Neuronal stem cell (in vitro differentiated cells): ENCODE measurements at regions not wholly inside any gene's neighbourhood (a gene's known extent, or its start where the extent isn't known, plus 50 kb on each side); places are given as distances from the start of the nearest gene placed in this dataset.

ENCODE experiments used
- DNase-seq: peaks from one replicate; pipeline ENCODE4 v3.0.0-alpha.2; 2013; ENCODE audit warnings: low spot score
- H2AFZ ChIP-seq: one replicate; pipeline ENCODE4 v1.6.1; 2013; ENCODE audit warnings: mild to moderate bottlenecking, low read length, inconsistent platforms
- H2AK5ac ChIP-seq: 2 replicates; pipeline ENCODE4 v1.6.1; 2013; ENCODE audit warnings: low read depth, mild to moderate bottlenecking, inconsistent platforms, low read length, moderate library complexity, mixed read lengths
- H2BK120ac ChIP-seq: 2 replicates; pipeline ENCODE4 v1.6.1; 2013; ENCODE audit warnings: low read depth, mild to moderate bottlenecking, inconsistent platforms, low read length, moderate library complexity, mixed read lengths
- H2BK12ac ChIP-seq: one replicate; pipeline ENCODE4 v1.6.1; 2013; ENCODE audit warnings: low read length, inconsistent platforms
- H2BK15ac ChIP-seq: 2 replicates; pipeline ENCODE4 v1.6.1; 2013; ENCODE audit warnings: mild to moderate bottlenecking, low read length, inconsistent platforms, mixed read lengths
- H2BK5ac ChIP-seq: one replicate; pipeline ENCODE4 v1.6.1; 2013; ENCODE audit warnings: inconsistent platforms, mild to moderate bottlenecking, low read length, moderate library complexity
- H3K14ac ChIP-seq: one replicate; pipeline ENCODE4 v1.6.1; 2013; ENCODE audit warnings: low read length, inconsistent platforms
- H3K18ac ChIP-seq: 2 replicates; pipeline ENCODE4 v1.6.1; 2013; ENCODE audit warnings: low read length, inconsistent platforms
- H3K23ac ChIP-seq: 2 replicates; pipeline ENCODE4 v1.6.1; 2013; ENCODE audit warnings: low read depth, mild to moderate bottlenecking, mixed read lengths, low read length, inconsistent platforms; ENCODE audit not compliant: poor library complexity
- H3K27ac ChIP-seq: replicated peaks from 3 replicates; pipeline ENCODE4 v1.5.1; 2013; ENCODE audit warnings: low read length, inconsistent platforms
- H3K27me3 ChIP-seq, 3 experiments: 2 replicates each; pipeline ENCODE4 v1.6.1; 2013; ENCODE audit warnings: low read length in 3 of 3, mild to moderate bottlenecking in 2 of 3, inconsistent platforms in 1 of 3, low read depth in 1 of 3, mixed read lengths in 1 of 3, moderate library complexity in 1 of 3; ENCODE audit not compliant: control insufficient read depth in 3 of 3, insufficient read depth in 3 of 3
- H3K36me3 ChIP-seq, 2 donors: replicated peaks in 1 of 2; 2 replicates each; pipeline ENCODE4 v1.6.1; 2013; ENCODE audit warnings: low read length in 2 of 2; ENCODE audit not compliant: control insufficient read depth in 2 of 2, insufficient read depth in 2 of 2
- H3K4ac ChIP-seq: 2 replicates; pipeline ENCODE4 v1.6.1; 2013; ENCODE audit warnings: inconsistent platforms, mild to moderate bottlenecking, low read length, moderate library complexity
- H3K4me1 ChIP-seq, 2 donors: 1 replicate in 1 of 2; 2 replicates in 1 of 2; pipeline ENCODE4 v1.6.1; 2013; ENCODE audit warnings: low read length in 2 of 2, low read depth in 1 of 2; ENCODE audit not compliant: control insufficient read depth in 2 of 2, insufficient read depth in 1 of 2
- H3K4me2 ChIP-seq: one replicate; pipeline ENCODE4 v1.6.1; 2013; ENCODE audit warnings: mild to moderate bottlenecking, low read length, inconsistent platforms; ENCODE audit not compliant: insufficient read depth, poor library complexity, severe bottlenecking
- H3K4me3 ChIP-seq, 2 donors: 2 replicates each; pipeline ENCODE4 v1.5.1; 2013; ENCODE audit warnings: low read length in 2 of 2, mild to moderate bottlenecking in 2 of 2, inconsistent platforms in 1 of 2, moderate library complexity in 1 of 2
- H3K79me1 ChIP-seq: one replicate; pipeline ENCODE4 v1.6.1; 2013; ENCODE audit warnings: low read depth, mild to moderate bottlenecking, inconsistent platforms, low read length, moderate library complexity
- H3K9ac ChIP-seq: one replicate; pipeline ENCODE4 v1.6.1; 2013; ENCODE audit warnings: mild to moderate bottlenecking, low read depth, low read length, inconsistent platforms; ENCODE audit not compliant: poor library complexity
- H3K9me3 ChIP-seq, 2 donors: replicated peaks in 1 of 2; 2 replicates each; pipeline versions ENCODE3 to v1.6.1; 2013; ENCODE audit warnings: low read length in 2 of 2, mild to moderate bottlenecking in 2 of 2, inconsistent platforms in 1 of 2, low read depth in 1 of 2, mixed read lengths in 1 of 2, moderate library complexity in 1 of 2; ENCODE audit not compliant: control insufficient read depth in 2 of 2, insufficient read depth in 1 of 2
- H4K8ac ChIP-seq: one replicate; pipeline ENCODE4 v1.6.1; 2013; ENCODE audit warnings: low read depth, mild to moderate bottlenecking, inconsistent platforms, low read length, moderate library complexity
- H4K91ac ChIP-seq: one replicate; pipeline ENCODE4 v1.6.1; 2013; ENCODE audit warnings: low read length, low read depth, mild to moderate bottlenecking, inconsistent platforms; ENCODE audit not compliant: poor library complexity
- WGBS, 2 donors: extraction: QIAGEN DNeasy Blood & Tissue Kit; methylation state at CpG; one replicate each; pipeline ENCODE4 v1.1.7; 2013; ENCODE audit warnings: missing lambda C conversion rate in 2 of 2, mixed read lengths in 1 of 2; ENCODE audit not compliant: insufficient read length in 2 of 2, insufficient replicate concordance in 1 of 2; ENCODE audit errors: extremely low coverage in 2 of 2; 5-methylcytosine and 5-hydroxymethylcytosine counted together

DNA sequence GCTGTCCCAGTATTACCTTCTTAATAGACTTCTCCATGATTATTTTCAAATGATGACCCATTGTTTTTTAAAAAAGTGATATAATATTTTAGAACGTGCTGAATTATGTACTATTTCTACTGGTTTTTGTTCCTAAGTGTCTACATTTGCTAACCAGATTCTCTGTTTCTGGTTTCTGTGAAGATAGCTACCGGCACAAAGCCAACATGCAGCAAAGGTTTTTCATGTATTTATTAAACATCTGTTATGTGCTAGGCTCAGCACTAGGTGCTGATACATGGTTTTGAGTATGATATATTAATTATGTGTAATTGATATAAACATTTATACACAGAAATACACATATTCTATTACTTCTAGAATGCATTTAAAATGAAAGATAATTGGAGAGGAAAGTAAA lies 1035.6 kb downstream of the PCDH17 start:
- H2BK15ac ChIP-seq: no peak overlapping the region
- WGBS, 2 donors: no CpG with 5 or more reads among the region's 2 CpGs
- H2AK5ac ChIP-seq: no peak overlapping the region
- no peak overlapping the region for H3K4me2 ChIP-seq
- no peak overlapping the region for H4K91ac ChIP-seq
- H3K27me3 ChIP-seq: no peaks in the 10 kb centered on the region
- no peak overlapping the region for H2BK5ac ChIP-seq
- no peak overlapping the region for H2BK120ac ChIP-seq
- no peaks in the 10 kb centered on the region for H3K9me3 ChIP-seq
- no peaks in the 10 kb centered on the region for H3K36me3 ChIP-seq
- no peak for DNase-seq
- no peak overlapping the region for H2AFZ ChIP-seq
- no peak overlapping the region for H3K14ac ChIP-seq
- no peak overlapping the region for H3K4ac ChIP-seq
- H3K4me1 ChIP-seq: no peaks in the 10 kb centered on the region
- H3K4me3 ChIP-seq: no peak overlapping the region
- H3K23ac ChIP-seq: no peak overlapping the region
- no peak overlapping the region for H2BK12ac ChIP-seq
- H3K27ac ChIP-seq: no peak overlapping the region
- H4K8ac ChIP-seq: no peak overlapping the region
- no peaks in the 10 kb centered on the region for H3K79me1 ChIP-seq
- H3K9ac ChIP-seq: no peak overlapping the region
- no peak overlapping the region for H3K18ac ChIP-seq

DNA sequence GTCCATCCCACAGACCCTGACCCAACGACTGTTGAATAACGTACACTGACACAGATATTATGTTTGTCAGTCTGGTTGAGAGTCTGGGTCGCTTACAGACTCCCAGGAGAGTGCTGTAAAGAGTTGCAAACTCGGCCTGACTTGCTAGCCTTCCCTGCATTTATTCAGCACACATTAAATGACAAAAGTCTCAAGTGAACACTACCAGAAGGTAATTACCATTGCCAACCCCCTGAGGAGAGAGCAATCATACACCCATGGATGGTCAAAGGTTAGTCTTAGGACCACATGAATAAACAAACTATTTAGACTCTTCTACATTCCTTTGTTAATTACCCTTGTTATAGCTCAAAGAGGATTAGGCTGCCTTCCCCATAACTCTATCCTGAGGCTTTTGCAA lies 1048.6 kb downstream of the PCDH17 start:
- Histone ChIP-seq H3K4ac (no peak overlapping the region), H2BK120ac (no peak overlapping the region), H4K8ac (no peak overlapping the region), H3K27me3 (no peaks in the 10 kb centered on the region), H3K4me2 (no peak overlapping the region), H2AK5ac (no peak overlapping the region), H3K36me3 (no peaks in the 10 kb centered on the region), H3K4me3 (no peak overlapping the region), H3K27ac (no peak overlapping the region), H2BK15ac (no peak overlapping the region), H3K9ac (no peak overlapping the region), H2AFZ (no peak overlapping the region), H2BK5ac (no peak overlapping the region), H3K18ac (no peak overlapping the region), H3K23ac (no peak overlapping the region), H3K4me1 (no peaks in the 10 kb centered on the region), H3K79me1 (no peaks in the 10 kb centered on the region), H3K14ac (no peak overlapping the region), H3K9me3 (peaks cover 0 to 1% of the 10 kb centered on the region in 2 donors), H2BK12ac (no peak overlapping the region), H4K91ac (no peak overlapping the region)
- WGBS, 2 donors: no CpG with 5 or more reads among the region's 4 CpGs
- no peak for DNase-seq

DNA sequence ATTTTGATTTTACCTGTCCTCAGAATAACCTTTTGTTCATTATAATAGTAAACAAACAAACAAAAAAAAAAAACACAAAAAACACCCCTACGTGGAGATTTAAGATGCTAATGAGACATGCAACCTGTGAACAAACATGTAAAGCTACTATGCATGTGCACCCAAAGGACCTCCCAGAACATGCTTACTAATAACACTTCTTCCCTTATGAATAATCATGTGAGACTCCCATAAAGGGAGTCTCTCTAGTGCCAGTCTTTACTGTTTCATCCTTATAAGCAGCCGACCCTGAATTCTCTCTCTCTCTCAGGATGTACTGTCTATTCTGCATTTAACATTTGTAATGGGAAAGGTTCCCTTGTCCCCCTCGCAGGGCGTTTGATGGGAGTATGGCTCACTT lies 1051.1 kb downstream of the PCDH17 start:
- H3K4me1 ChIP-seq: no peaks in the 10 kb centered on the region
- no peak overlapping the region for H2BK12ac ChIP-seq
- H3K4ac ChIP-seq: no peak overlapping the region
- H3K4me3 ChIP-seq: no peak overlapping the region
- H3K23ac ChIP-seq: no peak overlapping the region
- no peak for DNase-seq
- H2BK15ac ChIP-seq: no peak overlapping the region
- no peak overlapping the region for H3K18ac ChIP-seq
- no peak overlapping the region for H4K91ac ChIP-seq
- no peak overlapping the region for H2AK5ac ChIP-seq
- H3K27ac ChIP-seq: no peak overlapping the region
- no CpG with 5 or more reads among the region's 4 CpGs for WGBS, 2 donors
- no peak overlapping the region for H3K9ac ChIP-seq
- no peak overlapping the region for H2AFZ ChIP-seq
- H3K9me3 ChIP-seq: peaks cover 0 to 1% of the 10 kb centered on the region in 2 donors
- no peak overlapping the region for H2BK120ac ChIP-seq
- no peaks in the 10 kb centered on the region for H3K27me3 ChIP-seq
- H2BK5ac ChIP-seq: no peak overlapping the region
- H3K79me1 ChIP-seq: no peaks in the 10 kb centered on the region
- no peak overlapping the region for H3K4me2 ChIP-seq
- no peaks in the 10 kb centered on the region for H3K36me3 ChIP-seq
- H4K8ac ChIP-seq: no peak overlapping the region
- H3K14ac ChIP-seq: no peak overlapping the region

DNA sequence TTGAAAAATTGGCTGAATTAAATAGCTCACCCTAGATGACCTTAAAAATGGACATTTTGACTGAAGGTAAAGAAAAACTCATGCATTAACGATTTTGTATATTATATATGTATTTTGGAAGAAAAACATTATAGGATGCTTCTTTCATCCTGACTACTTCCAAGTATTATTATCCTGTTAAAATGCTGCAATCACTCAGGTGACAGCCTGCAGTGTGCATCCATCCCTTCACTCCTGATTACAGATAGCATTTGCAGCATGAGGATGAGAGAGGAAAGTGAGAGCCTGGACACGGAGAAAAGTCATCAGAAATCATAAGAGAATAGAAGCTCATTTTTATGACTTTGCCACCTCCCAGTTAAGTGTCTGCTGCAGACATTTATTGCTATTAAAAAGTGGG lies 1055.6 kb downstream of the PCDH17 start:
- Histone ChIP-seq H2BK120ac (no peak overlapping the region), H4K91ac (no peak overlapping the region), H3K9me3 (no peaks in the 10 kb centered on the region), H2BK5ac (no peak overlapping the region), H3K18ac (no peak overlapping the region), H3K23ac (no peak overlapping the region), H3K27ac (no peak overlapping the region), H2AK5ac (no peak overlapping the region), H2BK15ac (no peak overlapping the region), H4K8ac (no peak overlapping the region), H2AFZ (no peak overlapping the region), H2BK12ac (no peak overlapping the region), H3K4me3 (no peak overlapping the region), H3K79me1 (no peaks in the 10 kb centered on the region), H3K9ac (no peak overlapping the region), H3K36me3 (no peaks in the 10 kb centered on the region), H3K4me1 (no peaks in the 10 kb centered on the region), H3K27me3 (no peaks in the 10 kb centered on the region), H3K14ac (no peak overlapping the region), H3K4me2 (no peak overlapping the region), H3K4ac (no peak overlapping the region)
- DNase-seq: no peak
- no CpG with 5 or more reads among the region's 2 CpGs for WGBS, 2 donors
